Stimulated activated CD4-positive, alpha-beta T cell treated with anti-CD3 and anti-CD28 coated beads, Interleukin-15, amount 100 ng/mL, for 24 hours (primary cell): ENCODE measurements at regions not wholly inside any gene's neighbourhood (a gene's known extent, or its start where the extent isn't known, plus 50 kb on each side); places are given as distances from the start of the nearest gene placed in this dataset.
"Not testable (repeated sequence)": the region's sequence is repeated elsewhere in the genome, so short reads cannot be mapped to it uniquely, and the experiment has no call there.

ENCODE experiments used
- DNase-seq: peaks from one replicate; pipeline ENCODE4 v3.0.0-alpha.2; 2020

DNA sequence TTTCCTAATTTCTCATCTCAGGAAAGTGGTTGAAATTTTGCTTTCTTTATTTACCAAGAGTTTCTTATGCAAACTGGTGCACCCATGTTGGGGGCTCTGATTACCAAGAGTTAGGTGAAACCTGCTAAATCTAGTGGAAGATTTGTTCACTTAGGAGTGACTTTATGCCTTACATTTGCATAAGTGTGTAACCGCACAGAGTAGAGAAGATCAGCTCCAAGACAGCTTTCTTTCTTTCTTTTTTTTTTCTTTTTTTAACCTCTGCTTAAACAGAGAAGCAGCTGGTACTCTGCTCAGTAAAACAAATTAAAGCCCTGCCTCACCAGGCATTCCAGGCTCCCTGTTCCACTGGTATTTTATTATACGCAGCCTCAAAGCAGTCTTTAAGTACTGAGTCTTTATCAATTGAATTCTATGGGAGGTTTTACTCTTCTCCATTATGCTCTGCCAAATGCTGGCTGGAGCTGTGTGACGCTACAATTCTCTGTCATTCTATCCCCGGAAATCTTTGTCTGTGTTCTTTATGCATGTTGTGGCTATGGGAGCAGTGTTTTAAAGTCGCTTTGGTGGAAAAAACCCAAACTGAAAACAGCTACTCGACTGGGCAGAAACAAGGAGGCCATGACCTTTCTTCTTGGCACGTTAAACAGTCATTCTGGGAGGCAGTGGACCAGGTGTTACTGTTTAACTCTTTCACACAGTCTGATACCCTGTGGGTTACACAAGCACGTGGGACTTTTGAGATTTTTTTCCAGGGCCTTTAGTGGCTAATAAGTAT is 55.2 kb upstream of the GBE1 start:
- DNase-seq, result no peak

DNA sequence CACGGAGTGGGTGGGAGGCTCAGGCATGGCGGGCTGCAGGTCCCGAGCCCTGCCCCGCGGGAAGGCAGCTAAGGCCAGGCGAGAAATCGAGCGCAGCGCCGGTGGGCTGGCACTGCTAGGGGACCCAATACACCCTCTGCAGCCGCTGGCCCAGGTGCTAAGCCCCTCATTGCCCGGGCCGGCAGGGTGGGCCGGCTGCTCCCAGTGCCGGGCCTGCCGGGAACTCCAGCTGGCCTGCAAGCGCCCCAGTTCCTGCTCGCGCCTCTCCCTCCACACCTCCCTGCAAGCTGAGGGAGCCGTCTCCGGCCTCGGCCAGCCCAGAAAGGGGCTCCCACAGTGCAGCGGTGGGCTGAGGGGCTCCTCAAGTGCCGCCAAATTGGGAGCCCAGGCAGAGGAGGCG is 50.7 kb upstream of the GBE1 start:
- DNase-seq, result not testable (repeated sequence)
